ENCODE measurements at regions not wholly inside any gene's neighbourhood (a gene's known extent, or its start where the extent isn't known, plus 50 kb on each side); places are given as distances from the start of the nearest gene placed in this dataset.
"Not testable (repeated sequence)": the region's sequence is repeated elsewhere in the genome, so short reads cannot be mapped to it uniquely, and the experiment has no call there.

DNA sequence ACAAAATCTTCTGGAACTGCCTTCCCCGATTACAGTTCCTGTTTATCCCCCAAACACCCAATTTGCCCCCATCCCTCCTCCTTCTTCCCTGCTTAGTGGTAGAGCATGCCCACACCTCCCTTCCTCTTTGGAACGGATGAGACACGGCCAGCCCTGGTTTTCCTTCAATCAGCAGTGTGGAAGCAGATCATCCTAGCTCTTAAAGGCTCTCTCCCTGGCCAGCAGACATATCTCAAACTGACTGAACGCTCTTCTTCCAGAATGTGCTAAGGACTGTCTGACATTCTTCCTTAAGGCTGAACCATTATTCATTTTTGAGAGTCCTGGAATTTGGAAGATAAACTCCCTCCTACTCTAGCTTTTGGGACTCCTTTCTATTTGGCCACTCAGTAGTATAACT, 161.1 kb downstream of the TRIML1 start:
- no peak for DNase-seq (ENCODE audit: low read depth in 1 of 2, low spot score in 2 of 2)
- H3K27ac ChIP-seq: no peak overlapping the region
- H3K36me3 ChIP-seq: no peaks in the 10 kb centered on the region
- no peaks in the 10 kb centered on the region for H3K9me3 ChIP-seq (replicated peaks)
- H3K4me1 ChIP-seq (replicated peaks): no peaks in the 10 kb centered on the region
- H3K4me3 ChIP-seq: no peak overlapping the region
- H3K27me3 ChIP-seq (replicated peaks): no peaks in the 10 kb centered on the region

DNA sequence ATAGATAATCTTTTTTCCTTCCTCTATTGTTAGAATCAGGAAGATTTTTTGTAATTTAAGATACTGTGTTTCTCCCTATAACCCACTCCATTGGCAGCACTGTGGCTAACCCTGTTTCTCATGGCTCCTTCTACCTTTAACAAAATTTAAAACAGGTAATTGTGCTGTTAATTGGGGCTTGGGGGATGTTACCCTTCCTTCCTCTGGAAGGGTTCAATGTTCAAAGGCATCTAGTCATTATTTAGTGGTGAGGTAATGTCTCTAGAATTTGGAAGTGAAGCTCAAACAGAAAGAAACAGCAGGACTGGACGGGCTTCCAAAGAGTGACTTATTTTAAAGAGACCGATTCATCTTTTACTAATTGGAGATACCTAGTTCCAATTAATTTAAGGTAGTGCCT, 166.4 kb downstream of the TRIML1 start:
- Histone ChIP-seq H3K9me3 (replicated peaks) (no peaks in the 10 kb centered on the region), H3K4me3 (no peak overlapping the region), H3K27ac (no peak overlapping the region), H3K36me3 (no peaks in the 10 kb centered on the region), H3K27me3 (replicated peaks) (no peaks in the 10 kb centered on the region), H3K4me1 (replicated peaks) (no peaks in the 10 kb centered on the region)
- no peak for DNase-seq (ENCODE audit: low read depth in 1 of 2, low spot score in 2 of 2)

DNA sequence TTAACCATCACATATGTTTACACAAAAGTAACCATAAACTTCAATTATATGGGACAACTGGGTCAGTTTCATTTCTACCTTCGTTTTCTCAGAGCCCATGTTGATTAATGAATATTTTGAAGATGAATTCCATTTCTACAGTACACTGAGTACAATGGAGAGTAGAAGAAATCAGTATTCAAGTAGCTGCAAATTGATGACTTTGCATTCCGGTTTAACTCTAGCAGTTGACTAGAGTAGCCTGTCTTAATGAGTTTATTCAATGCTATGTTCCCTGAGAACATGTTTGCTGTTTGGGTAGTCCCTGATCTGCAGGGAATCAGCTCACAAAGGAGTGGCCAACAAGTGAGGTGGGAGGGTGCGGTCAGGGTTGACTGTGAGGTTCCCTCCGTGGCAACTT, 168.3 kb downstream of the TRIML1 start:
- no peaks in the 10 kb centered on the region for H3K36me3 ChIP-seq
- H3K4me1 ChIP-seq (replicated peaks): no peaks in the 10 kb centered on the region
- H3K27ac ChIP-seq: no peak overlapping the region
- no peaks in the 10 kb centered on the region for H3K9me3 ChIP-seq (replicated peaks)
- DNase-seq (ENCODE audit: low read depth in 1 of 2, low spot score in 2 of 2): no peak
- H3K27me3 ChIP-seq (replicated peaks): no peaks in the 10 kb centered on the region
- no peak overlapping the region for H3K4me3 ChIP-seq

DNA sequence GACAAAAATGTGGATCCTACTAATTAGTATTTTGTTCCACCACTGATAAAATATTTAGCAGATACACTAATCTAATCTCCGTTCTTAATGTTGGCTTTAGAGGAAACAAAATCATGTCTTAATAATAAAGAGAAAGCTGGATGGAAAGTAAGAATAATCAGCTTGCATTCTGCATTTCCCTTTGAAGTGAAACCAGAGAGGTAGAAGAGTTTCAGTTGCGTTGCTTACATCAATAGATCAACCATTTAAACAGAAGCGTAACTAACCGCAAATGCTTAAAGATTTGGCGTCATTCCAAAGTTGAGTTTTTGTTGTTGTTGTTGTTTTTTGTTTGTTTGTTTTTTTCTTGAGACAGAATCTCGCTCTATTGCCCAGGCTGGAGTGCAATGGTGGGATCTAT, 168.9 kb downstream of the TRIML1 start:
- Histone ChIP-seq H3K4me3 (no peak overlapping the region), H3K27ac (no peak overlapping the region), H3K36me3 (no peaks in the 10 kb centered on the region), H3K27me3 (replicated peaks) (no peaks in the 10 kb centered on the region), H3K9me3 (replicated peaks) (no peaks in the 10 kb centered on the region), H3K4me1 (replicated peaks) (no peaks in the 10 kb centered on the region)
- DNase-seq (ENCODE audit: low read depth in 1 of 2, low spot score in 2 of 2): no peak

DNA sequence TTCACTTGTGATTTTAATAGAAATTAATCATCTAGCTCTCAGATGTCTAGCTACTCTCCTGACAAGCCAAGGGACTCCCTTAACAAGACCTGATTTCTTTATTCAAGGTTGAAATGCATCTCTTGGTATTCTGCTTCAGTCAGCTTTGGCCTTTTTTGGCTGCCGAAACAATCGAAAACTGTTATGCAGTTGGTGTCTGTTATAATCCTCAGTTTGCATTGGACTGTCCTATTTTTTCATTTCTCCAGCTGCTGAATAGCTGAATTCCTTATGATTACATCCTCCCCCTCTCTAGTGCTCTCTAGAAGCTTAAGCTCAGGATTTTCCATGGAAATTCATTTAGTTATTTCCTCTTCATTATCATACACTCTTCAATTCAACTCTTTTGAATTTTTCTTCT, 177.2 kb downstream of the TRIML1 start:
- peaks cover 4% of the 10 kb centered on the region; the same call in 1 of the 2 replicates for H3K9me3 ChIP-seq (replicated peaks)
- DNase-seq (ENCODE audit: low read depth in 1 of 2, low spot score in 2 of 2): no peak
- no peak overlapping the region for H3K4me3 ChIP-seq
- H3K36me3 ChIP-seq: no peaks in the 10 kb centered on the region
- no peaks in the 10 kb centered on the region for H3K27me3 ChIP-seq (replicated peaks)
- H3K27ac ChIP-seq: no peak overlapping the region
- H3K4me1 ChIP-seq (replicated peaks): no peaks in the 10 kb centered on the region

DNA sequence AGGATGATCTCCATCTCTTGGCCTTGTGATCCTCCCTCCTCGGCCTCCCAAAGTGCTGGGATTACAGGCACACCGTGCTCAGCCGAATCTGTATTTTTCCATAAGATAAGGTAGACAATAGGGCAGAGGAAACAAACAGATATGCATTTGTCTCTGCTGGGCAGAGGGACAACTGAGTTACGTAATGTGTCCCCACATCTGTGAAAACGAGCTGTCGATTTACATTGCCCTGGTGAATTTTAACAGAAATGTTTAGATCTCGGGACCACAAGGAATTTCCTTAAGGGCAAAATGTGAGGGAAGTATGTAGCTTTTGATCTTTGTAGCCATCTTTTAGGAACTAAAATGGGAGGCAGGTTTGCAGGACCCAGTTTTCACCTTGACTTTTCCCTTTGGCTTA, 189.7 kb downstream of the TRIML1 start:
- H3K27me3 ChIP-seq (replicated peaks): no peaks in the 10 kb centered on the region
- DNase-seq (ENCODE audit: low read depth in 1 of 2, low spot score in 2 of 2): no peak
- no peak overlapping the region for H3K4me3 ChIP-seq
- H3K27ac ChIP-seq: no peak overlapping the region
- no peaks in the 10 kb centered on the region for H3K4me1 ChIP-seq (replicated peaks)
- H3K9me3 ChIP-seq (replicated peaks): no peaks in the 10 kb centered on the region; the same call in 1 of the 2 replicates
- no peaks in the 10 kb centered on the region for H3K36me3 ChIP-seq

DNA sequence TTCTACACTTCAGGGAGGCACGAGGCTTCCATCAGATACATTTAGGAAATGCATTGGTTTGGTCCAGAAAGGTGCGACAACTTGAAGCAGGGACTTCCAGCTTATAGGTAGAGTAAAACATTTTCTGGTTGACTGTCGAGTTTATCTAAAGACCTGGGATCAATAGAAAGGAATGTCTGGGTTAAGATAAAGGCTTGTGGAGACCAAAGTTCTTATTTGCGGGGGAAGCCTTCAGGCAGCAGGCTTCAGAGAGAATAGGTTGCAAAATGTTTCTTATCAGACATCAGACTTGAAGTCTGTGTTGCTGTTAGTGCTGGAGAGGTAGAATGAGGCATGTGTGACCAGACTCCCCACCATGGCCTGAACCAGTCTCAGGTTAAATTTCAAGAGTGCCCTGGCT, 190.3 kb downstream of the TRIML1 start:
- DNase-seq (ENCODE audit: low read depth in 1 of 2, low spot score in 2 of 2): no peak
- no peak overlapping the region for H3K27ac ChIP-seq

DNA sequence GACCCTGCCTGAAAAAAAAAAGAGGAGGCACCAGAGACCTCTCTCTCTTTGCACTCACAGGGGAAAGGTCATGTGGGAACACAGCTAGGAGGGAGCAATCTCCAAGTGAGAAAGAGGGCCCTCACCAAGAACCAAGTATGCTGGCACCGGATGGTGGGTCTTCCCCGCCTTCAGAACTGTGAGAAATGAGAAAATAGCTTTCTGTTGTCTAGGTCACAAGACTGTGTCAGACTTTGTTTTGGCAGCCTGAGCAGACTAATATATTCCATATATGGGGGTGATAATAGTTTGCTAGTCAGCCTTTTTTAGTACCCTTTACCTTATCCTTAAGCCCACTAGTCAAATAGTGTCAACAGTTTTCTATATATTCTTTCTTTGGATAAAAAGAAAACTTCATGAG, 193.0 kb downstream of the TRIML1 start:
- no peak overlapping the region for H3K27ac ChIP-seq
- H3K36me3 ChIP-seq: no peaks in the 10 kb centered on the region
- no peaks in the 10 kb centered on the region for H3K4me1 ChIP-seq (replicated peaks)
- no peak for DNase-seq (ENCODE audit: low read depth in 1 of 2, low spot score in 2 of 2)
- no peaks in the 10 kb centered on the region; the same call in 1 of the 2 replicates for H3K9me3 ChIP-seq (replicated peaks)
- H3K27me3 ChIP-seq (replicated peaks): no peaks in the 10 kb centered on the region
- H3K4me3 ChIP-seq: no peak overlapping the region

More for the DNA sequence above, 190.3 kb downstream of the TRIML1 start:
- Histone ChIP-seq H3K9me3 (replicated peaks) (no peaks in the 10 kb centered on the region; the same call in 1 of the 2 replicates), H3K4me3 (no peak overlapping the region), H3K27me3 (replicated peaks) (no peaks in the 10 kb centered on the region), H3K4me1 (replicated peaks) (no peaks in the 10 kb centered on the region), H3K36me3 (no peaks in the 10 kb centered on the region)

DNA sequence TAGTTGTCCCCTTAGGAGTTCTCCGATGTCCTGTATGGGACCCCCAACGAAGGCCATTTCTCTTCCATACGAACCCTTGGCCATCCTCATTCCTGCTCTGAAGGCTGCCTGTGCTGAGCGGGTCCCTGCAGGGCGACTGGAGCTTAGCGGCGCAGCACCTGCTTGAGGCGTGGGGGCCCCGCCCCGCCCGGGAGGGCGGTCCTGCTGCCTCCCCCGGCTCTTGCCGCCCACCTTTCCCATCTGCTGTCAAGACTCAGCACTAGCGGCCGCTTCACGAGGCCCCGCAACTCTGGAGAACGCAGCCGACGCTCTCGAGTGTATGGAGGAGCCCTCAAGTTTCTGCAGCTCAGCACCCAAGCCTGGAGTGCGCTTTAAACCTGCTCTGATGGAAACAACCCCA, 197.7 kb downstream of the TRIML1 start:
- no peaks in the 10 kb centered on the region for H3K36me3 ChIP-seq
- no peaks in the 10 kb centered on the region for H3K4me1 ChIP-seq (replicated peaks)
- H3K4me3 ChIP-seq: no peak overlapping the region
- no peak overlapping the region for H3K27ac ChIP-seq
- no peak for DNase-seq (ENCODE audit: low read depth in 1 of 2, low spot score in 2 of 2)
- H3K27me3 ChIP-seq (replicated peaks): no peaks in the 10 kb centered on the region
- H3K9me3 ChIP-seq (replicated peaks): no peaks in the 10 kb centered on the region

DNA sequence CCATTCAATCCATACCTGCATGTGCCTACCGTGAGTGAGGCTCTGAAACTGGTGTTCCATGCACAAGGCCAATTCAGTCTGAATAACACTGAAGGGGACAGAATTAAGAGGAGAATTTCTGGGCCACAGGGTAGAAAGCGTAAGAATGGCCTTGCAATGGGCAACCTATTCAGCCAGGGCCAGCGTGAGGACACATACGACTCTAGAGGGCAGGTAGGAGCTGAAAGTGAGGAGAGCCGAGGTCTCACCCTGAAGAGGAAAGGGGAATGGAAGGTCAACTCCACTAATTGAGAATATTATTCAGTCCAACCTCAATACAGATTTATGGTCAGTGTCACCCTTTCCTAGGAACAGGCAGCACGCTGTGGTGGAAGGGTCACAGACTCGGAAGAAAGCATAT, 202.2 kb downstream of the TRIML1 start:
- no peak for DNase-seq (ENCODE audit: low read depth in 1 of 2, low spot score in 2 of 2)
- Histone ChIP-seq H3K36me3 (no peaks in the 10 kb centered on the region), H3K9me3 (replicated peaks) (no peaks in the 10 kb centered on the region)

DNA sequence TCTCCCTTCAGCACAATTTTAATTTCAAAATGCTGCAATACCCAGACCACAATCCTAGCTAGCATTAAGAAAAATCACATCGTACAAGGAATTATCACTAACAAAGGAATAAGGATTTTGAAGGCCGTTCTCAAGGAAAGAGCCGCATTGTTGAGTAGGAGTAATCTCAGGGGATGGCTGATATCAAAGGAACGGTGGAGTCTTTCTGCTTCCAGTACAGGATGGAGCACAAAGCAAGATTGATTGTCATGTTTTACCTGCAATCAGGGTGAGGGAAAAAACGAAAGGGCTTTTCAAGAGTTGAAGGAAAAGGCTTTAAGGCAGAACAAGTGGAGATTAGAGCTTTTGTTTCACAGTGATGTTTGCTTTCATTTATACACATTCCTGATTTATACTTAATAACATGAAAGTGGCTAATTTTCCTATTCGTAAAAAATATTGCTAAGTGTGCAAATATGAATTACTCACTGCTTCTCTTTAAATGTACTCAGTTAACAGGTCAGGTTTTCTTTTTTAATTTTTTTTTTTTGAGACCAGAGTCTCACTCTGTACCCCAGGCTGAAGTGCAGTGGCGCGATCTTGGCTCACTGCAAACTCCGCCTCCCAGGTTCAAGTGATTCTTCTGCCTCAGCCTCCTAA, 207.0 kb downstream of the TRIML1 start:
- Histone ChIP-seq H3K9me3 (replicated peaks) (no peaks in the 10 kb centered on the region), H3K36me3 (no peaks in the 10 kb centered on the region), H3K4me1 (replicated peaks) (no peaks in the 10 kb centered on the region), H3K4me3 (no peak overlapping the region), H3K27ac (no peak overlapping the region), H3K27me3 (replicated peaks) (no peaks in the 10 kb centered on the region)
- DNase-seq (ENCODE audit: low read depth in 1 of 2, low spot score in 2 of 2): no peak

More for the DNA sequence above, 202.2 kb downstream of the TRIML1 start:
- H3K4me3 ChIP-seq: no peak overlapping the region
- no peaks in the 10 kb centered on the region for H3K27me3 ChIP-seq (replicated peaks)
- H3K4me1 ChIP-seq (replicated peaks): no peaks in the 10 kb centered on the region
- no peak overlapping the region for H3K27ac ChIP-seq

DNA sequence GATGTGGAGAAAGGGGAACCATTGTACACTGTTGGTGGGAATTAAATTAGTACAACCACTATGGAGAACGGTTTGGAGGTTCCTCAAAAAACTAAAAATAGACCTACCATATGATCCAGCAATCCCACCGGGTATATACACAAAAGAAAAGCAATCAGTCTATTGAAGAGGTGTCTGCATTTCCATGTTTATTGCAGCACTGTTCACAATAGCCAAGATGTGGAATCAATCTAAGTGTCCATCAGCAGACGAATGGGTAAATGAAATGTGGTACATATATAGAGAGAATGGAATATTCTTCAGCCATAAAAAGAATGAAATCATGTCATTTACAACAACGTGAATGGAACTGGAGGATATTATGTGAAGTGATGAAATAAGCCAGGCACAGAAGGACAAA, 208.1 kb downstream of the TRIML1 start:
- no peak for DNase-seq (ENCODE audit: low read depth in 1 of 2, low spot score in 2 of 2)
- no peak overlapping the region for H3K4me3 ChIP-seq
- no peaks in the 10 kb centered on the region for H3K27me3 ChIP-seq (replicated peaks)
- H3K27ac ChIP-seq: no peak overlapping the region
- no peaks in the 10 kb centered on the region for H3K4me1 ChIP-seq (replicated peaks)
- no peaks in the 10 kb centered on the region for H3K9me3 ChIP-seq (replicated peaks)
- no peaks in the 10 kb centered on the region for H3K36me3 ChIP-seq

DNA sequence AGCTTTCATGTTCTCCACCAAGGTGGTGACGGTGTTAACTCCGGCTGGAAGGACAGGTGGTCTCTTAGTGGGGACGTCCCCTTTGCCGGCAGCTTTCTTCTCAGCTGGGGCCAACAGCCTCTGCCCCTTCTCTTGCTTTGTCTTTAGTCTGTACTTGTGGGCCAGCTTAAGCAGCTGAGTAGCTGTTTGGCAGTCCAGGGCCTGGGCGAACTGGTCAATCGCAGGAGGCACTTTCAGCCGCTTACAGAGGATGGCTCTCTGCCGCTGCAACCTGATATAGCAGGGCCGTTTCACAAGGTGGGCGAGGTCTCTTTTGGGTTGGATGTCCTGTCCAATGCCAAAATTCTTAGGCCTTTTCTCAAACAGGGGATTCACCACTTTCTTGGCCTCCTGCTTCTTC, 210.3 kb downstream of the TRIML1 start:
- H3K4me3 ChIP-seq; H3K9me3 ChIP-seq (replicated peaks); H3K4me1 ChIP-seq (replicated peaks); H3K27ac ChIP-seq; H3K36me3 ChIP-seq; DNase-seq (ENCODE audit: low read depth in 1 of 2, low spot score in 2 of 2); H3K27me3 ChIP-seq (replicated peaks): not testable (repeated sequence)

DNA sequence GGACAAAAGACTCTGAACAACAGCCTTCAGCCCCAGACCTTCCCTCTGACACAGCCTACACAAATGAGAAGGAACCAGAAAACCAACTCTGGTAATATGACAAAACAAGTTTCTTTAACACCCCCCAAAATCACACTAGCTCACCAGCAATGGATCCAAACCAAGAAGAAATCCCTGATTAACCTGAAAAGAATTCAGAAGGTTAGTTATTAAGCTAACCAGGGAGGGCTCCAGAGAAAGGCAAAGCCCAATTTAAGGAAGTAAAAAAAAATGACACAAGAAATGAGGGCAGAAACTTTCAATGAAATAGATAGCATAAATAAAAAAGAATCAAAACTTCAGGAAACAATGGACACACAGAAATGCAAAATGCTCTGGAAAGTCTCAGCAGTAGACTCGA, 224.0 kb downstream of the TRIML1 start:
- Histone ChIP-seq H3K36me3 (no peaks in the 10 kb centered on the region), H3K27ac (no peak overlapping the region), H3K4me1 (replicated peaks) (no peaks in the 10 kb centered on the region), H3K9me3 (replicated peaks) (no peaks in the 10 kb centered on the region), H3K4me3 (no peak overlapping the region), H3K27me3 (replicated peaks) (no peaks in the 10 kb centered on the region)
- DNase-seq (ENCODE audit: low read depth in 1 of 2, low spot score in 2 of 2): no peak

DNA sequence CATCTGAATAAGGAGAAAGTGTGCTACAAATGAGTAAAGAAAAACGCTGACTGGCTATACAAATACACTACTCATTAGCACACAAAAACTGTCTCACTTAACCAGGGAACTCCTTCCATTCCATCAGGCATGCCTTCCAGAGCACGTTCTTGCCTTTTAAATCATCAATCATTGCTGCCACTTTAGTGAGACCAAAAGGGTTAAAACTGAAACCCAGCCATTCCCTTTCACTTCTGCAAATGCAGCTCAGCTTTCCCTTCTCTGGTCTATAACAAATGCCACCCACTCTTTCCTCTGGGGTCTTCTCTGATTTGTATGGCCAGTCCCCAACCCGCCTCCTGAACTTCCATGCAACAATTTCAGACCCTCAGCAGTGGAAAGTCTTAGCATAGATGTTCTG, 231.5 kb downstream of the TRIML1 start:
- no peak overlapping the region for H3K27ac ChIP-seq
- DNase-seq (ENCODE audit: low read depth in 1 of 2, low spot score in 2 of 2): no peak
- no peaks in the 10 kb centered on the region for H3K27me3 ChIP-seq (replicated peaks)
- H3K4me3 ChIP-seq: no peak overlapping the region
- H3K4me1 ChIP-seq (replicated peaks): no peaks in the 10 kb centered on the region
- H3K9me3 ChIP-seq (replicated peaks): peaks cover 2% of the 10 kb centered on the region; the same call in 1 of the 2 replicates
- no peaks in the 10 kb centered on the region for H3K36me3 ChIP-seq

All from SJSA1 (cell line).